Limb (tissue), 2 donors: ENCODE measurements at regions not wholly inside any gene's neighbourhood (a gene's known extent, or its start where the extent isn't known, plus 50 kb on each side); places are given as distances from the start of the nearest gene placed in this dataset.
"Not testable (repeated sequence)": the region's sequence is repeated elsewhere in the genome, so short reads cannot be mapped to it uniquely, and the experiment has no call there.

Experiments used
- DNase-seq, 2 donors: peaks; one replicate each; pipeline ENCODE4 v3.0.0-alpha.2; 2016; ENCODE audit errors: extremely low spot score in 2 of 2

DNA sequence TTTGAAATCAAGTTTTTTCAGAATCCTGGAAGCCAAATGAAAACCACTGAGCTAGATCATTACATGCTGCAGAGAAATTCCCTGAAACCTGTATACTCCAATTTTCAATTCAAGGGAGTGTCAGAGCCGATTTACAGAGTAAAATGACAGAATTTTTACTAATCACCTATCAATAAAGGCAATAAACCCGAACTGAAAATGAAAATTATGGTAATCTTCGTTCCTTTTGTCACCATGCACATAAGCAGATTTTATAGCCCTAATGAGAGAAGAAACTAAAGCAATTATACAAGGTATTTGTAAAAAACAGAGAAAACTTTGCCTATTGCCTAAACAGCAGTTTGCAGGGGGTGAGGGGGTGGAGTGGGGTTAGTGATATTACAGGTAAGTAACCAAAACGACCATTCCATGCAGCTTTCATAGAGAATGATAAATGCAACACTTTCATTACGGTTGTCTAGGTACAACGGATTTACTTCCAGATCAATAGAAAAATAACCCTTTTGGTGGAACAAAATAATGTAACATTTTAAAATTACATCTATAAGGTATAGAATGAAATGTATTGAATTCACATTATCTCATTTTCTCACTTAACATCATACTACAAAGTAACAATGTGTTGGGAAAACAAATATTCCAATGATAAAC is 115.2 kb upstream of the BEND6 start:
- no peak for DNase-seq

DNA sequence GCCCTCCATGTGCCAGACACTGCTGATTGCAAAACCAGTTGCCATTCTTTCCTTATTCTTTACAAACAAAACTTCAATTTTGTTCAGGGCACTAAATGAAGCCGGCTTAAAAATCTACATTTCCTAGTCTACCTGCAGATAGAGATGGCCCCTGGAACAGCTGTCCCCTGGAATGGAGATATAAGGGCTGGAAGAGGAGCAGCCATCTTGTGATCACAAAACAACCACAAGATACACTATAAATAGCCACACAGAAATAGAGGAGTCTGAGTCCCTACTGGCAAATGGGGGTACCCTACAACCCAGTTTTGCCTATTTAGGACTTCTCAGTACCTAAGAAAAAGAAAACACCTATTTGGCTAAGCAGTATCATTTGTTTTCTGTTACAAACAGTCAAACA is 115.9 kb upstream of the BEND6 start:
- no peak for DNase-seq

DNA sequence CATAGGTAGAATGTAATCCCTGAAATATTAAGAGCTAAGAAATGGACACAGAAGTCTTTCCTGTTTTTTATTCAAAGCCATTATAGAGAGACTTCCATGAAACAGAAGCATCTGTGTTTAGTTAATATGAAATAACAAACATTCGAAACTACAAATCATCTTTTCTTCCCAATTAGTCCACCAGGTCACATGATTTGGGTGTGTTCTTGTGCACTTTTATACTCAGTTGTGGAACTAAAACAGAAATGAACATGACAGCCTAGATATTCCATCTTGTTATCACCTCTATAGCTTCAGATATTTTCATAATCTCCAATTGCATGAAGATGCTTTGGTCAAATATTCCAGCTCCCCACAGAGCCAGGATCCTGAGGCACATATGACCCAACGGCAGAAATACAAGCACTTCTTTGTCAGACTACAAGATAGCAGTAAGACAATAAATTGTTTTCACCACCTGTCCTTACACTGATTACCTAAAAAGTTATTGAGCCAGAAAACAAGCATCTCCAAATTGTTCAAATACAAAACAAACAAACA is 116.8 kb upstream of the BEND6 start:
- DNase-seq, result no peak

DNA sequence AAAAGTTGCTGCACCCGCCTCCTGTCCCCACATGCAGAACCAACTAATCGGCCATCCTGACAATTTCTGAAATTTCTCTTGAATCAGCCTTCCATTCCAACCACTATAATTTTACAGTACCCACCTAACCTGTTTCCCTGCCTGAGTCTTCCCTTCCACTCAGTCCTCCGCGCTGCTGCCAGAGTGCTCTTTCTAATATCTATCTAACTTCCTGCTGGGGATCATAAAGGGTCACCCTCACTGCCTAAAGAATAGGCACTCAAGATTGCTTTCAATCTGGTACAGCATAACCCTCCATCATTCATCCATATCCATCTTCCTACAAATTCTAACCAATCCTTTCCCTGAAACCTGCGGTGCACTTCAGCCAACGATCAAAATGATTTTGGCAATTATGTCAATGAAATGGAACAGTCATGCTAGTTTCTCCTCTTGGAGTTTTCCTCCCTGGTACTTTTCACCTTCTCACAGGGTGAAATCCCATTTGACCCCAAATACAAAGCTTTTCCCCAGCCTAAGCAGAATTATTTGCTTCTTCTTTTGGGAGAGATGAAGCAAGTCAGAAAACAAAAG is 117.5 kb upstream of the BEND6 start:
- no peak for DNase-seq

DNA sequence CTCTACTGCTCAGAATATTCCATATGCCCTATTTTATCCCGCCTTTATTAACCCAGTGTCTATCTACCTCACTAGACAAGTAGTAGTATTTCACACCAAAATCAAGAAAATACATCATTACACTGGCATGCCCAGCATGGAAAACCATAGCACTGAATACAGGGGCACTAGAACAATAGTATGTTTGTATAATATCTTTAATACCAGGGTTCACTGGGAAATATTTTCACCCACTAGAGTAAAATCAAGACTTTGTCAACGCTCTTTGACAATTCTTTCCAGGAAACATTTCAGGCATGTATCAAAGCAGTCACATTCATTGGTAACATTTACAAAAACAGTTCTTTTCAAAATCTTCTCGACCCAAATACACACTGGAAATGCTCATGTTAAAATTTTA is 119.3 kb upstream of the BEND6 start:
- no peak for DNase-seq

DNA sequence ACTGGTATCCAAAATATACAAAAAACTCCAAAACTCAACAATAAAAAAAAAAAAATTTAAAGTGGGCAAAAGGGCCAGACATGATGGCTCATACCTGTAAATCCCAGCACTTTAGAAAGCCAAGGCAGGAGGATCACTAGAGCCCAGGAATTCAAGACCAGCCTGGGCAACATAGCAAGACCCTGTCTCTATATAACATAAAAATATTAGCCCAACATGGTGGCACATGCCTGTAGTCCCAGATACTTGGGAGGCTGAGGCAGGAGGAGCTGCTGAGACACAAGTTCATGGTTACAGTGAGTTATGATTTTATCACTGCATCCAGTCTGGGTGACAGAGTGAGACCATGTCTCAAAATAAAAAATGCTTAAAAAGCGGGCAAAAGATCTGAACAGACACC is 121.0 kb upstream of the BEND6 start:
- DNase-seq, result no peak

DNA sequence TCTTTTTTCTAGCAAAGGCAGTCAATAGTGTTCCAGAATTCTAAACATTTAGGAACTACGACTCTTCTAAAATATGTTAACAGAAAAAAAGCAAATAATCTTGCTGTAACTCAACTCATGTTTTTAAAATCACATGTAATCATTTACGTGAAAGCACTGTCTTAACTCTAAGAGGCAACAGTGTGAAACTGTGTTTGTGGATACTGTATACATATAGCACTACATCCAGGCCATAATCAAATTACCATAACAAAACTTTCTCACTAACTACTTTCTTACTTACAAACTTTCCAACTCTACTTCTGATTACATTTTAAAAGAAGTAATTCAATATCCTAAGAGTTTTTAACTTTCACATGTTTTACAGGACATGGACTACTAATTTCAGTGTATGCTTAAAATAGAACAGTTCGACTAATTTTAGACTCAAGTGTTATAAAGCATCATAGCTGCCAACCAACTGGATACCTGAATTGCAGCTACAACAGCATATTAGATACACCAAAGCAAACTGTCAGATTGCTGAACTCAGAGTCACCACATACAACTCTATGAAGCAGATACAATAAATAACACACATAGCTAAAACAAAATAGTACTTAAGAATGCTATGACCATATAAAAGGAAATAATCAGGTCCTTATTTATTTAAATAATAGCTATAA is 121.6 kb upstream of the BEND6 start:
- no peak for DNase-seq

DNA sequence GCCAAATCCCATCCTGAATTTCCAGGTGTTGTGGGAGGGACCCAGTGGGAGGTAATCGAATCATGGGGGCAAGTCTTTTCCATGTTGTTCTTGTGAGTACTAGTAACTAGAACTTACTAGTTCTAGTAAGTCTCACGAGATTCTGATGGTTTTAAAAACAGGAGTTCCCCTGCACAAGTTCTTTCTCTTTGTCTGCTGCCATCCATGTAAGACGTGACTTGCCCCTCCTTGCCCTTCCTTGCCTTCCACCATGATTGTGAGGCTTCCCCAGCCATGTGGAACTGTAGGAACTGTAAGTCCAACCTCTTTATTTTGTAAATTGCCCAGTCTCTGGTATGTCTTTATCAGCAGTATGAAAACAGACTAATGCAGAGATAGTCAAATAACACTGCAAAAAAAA is 122.7 kb upstream of the BEND6 start:
- DNase-seq, result no peak

DNA sequence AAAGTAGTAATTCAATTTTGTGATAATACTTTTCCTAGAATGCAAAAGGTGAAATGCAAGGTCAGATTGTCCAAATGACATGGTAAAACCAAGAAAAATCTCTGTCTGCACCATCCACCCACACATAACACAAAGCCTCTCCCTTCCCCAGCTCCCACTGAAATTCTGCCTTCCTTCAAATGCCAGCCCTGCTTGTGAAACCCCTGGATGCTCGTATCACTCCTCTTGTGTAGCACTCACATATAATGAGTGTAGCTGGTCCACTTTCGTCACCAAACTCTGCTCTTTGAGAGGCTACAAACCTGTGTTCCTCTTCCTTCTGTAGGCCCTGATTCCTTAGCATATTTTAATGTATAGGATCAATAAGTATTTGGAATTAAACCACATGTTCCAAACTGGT is 123.6 kb upstream of the BEND6 start:
- DNase-seq, result no peak

DNA sequence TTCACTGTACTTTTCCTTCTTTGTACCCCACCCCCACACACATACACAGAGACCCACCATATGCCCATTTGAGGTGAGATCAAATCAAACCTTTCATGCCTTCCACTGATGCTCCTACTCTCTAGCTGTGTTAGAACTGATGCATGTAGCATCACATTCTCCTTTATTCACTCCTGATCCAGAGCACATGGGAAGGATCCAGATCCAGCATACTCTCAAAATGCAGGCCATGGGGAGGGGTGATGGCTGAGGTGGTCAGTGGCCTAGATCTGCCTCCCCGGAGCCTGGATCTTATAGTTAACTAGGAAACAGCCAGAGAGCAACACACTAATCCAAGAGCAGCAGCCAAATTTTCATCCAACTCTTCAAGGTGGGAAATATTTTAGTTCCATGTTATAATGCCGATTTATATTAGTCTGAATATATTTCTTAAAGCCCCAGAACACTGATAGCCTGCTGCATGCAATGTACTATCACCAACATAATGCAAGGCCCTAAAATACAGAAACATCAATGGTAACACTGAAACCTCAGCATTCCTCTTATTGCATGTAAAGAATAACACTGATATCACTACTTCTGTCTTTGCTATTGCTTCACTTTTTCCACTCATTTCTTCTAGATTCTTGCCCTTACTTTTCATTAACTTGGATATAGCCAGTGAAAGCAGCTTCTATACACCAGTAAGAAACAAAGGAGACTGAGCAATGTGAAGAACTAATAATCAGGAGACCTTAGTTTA is 126.8 kb upstream of the BEND6 start:
- DNase-seq, result no peak

DNA sequence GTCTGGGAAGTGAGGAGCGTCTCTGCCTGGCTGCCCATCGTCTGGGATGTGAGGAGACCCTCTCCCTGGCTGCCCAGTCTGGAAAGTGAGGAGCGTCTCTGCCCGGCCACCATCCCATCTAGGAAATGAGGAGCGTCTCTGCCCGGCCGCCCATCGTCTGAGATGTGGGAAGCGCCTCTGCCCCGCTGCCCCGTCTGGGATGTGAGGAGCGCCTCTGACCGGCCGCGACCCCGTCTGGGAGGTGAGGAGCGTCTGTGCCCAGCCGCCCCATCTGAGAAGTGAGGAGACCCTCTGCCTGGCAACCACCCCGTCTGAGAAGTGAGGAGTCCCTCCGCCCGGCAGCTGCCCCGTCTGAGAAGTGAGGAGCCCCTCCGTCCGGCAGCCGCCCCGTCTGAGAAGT is 130.5 kb upstream of the BEND6 start:
- not testable (repeated sequence) for DNase-seq

DNA sequence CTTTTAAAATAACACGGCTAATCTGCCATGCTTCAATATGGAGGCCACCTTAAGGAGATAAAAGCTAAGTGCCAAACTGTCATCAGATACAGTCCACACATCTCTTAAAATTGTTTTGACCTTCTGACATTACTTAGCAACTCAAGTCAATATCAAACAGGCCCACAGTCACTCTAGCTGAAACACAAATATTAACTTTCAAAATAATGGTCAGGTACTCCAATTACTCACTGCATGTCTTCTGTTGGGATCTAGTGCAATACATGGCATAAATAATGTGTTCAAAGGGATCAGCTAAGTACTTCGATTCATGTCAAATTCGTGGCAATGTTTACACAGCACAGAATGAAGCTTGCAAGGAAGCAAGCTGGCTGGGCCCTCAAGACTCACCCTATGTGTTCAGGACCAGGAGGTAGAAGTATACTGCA is 133.9 kb upstream of the BEND6 start:
- DNase-seq, result no peak

DNA sequence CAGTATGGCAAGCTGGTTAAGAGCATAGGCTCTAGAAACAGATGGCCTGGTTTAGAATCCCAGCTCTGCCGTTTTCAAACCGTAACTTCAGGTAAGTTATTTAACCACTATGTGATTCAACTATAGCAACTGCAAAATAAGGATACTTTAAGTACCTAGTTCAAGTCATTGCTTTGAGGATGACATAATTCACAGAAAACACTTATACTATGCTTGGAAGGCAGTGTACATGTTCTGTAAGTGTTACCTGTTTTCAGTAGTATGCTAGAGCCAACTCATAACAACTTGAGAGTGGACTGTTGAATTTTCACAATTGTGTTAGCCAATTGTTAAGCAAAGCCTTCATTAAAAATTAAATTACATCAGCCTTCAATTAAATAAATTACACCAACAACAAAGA is 134.8 kb upstream of the BEND6 start:
- DNase-seq, result no peak

DNA sequence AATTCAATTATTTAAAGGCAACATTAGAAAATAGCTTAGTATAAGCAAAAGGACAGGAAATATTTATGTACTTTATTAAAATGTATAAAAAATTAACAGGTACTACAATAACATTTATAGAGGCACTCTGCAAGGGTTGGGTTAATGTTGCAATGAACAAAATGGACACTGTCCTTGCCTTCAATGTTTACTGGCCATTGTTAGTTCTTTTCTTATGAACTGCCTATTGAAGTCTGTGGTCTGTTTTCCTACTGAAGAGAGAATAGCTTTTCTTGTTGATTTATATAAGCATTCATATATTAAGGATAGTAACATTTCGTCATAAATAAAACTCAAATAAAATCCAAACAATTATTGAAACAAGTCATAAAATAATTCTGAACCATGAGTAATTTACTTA is 135.3 kb upstream of the BEND6 start:
- no peak for DNase-seq

DNA sequence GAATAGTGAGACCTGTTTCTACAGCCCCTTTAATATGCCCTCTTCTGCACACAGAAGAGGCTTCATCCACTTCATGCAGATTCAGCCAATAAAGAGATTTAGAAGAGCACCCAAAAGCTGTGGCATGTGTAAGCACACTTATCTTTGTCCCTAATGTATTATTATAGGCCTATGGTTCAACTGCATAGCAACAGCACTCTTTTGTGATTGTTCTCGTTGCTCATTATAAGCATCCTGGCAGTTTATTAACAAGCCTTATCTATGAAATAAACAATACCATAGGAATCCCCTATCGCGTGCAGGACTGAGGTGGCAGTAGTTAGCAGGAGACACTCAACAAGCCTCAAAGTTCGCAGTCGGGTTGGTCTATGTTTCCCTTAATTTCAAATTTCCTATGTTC is 138.5 kb upstream of the BEND6 start:
- DNase-seq, result no peak

DNA sequence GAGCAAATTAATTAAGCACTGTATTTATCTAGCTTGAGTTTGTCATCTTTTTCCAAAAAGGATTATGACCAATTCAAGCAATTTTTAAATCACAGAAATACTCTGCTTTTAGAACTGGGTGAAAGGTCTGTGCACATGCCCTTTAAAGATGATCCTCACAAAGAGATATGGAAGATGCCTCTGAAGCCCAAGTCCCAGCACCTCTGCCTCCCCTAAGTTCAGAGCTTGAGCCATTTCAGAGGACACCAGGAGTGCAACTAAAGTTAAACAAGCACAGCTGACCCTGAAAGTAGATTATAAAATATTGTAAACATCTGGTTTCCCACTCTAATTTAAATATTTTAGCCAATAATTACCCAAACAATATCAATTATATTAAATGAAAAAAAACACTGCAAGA is 139.5 kb upstream of the BEND6 start:
- no peak for DNase-seq

DNA sequence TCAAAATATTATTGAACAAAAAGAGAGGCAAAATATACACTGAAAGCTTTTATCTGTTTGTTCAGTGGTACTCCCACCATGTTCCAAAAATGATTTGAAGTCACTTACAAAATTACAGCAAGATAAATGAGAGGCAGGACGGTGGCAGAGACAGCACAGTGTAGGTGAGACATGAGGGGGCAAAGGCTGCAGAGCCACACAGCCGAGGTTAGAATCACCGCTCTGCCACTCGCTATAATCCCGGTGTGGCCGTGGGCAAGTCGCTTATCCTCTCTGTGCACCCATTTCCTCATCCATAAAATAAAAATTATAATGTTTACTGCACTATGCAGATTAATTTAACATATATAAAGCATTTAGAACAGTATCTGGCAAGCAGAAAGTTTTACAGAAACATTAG is 140.1 kb upstream of the BEND6 start:
- DNase-seq, result no peak

DNA sequence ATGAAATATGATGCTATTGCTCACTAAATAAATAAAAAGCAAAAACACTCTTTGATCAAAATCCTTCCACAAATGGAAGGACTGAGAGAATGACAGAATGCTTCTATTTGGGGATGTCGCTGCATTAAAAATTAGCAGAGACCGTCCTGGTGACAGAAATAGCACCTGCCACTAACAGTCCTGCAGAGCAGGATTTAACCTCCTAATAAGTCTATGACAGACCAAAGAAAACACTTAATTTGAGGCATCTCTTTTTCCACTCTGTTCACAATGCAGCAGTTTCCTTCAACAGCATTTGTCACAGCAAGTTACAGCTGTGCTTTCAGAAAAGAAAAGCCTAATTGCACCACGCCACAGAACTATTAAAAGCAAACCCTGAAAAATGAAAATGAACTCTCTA is 140.6 kb upstream of the BEND6 start:
- DNase-seq, result no peak

DNA sequence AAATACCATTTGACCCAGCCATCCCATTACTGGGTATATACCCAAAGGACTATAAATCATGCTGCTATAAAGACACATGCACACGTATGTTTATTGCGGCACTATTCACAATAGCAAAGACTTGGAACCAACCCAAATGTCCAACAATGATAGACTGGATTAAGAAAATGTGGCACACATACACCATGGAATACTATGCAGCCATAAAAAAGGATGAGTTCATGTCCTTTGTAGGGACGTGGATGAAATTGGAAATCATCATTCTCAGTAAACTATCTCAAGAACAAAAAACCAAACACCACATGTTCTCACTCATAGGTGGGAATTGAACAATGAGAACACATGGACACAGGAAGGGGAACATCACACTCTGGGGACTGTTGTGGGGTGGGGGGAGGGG is 142.1 kb upstream of the BEND6 start:
- not testable (repeated sequence) for DNase-seq

DNA sequence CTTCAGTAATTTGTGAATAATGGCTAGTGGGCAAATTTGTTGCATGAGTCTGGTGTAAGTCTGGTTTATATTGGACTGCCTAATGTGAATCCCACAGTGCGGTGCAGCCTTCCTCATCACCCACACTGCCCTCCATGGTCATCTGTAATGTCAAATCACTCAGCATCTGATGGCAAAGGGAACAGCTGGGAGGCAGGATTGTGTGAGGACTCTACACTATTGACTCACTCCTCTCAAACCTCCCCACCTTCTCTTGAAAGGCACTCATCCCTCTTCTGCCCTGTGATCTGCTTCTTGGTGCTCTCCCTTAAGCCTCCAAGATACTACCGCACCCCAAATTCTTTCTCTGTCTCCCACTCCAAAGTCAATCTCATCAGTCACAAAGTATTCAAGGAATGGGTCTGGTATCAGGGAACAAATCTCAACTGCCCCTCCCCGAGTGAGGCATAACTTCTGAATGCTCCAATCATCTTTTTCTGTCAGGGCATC is 146.0 kb upstream of the BEND6 start:
- no peak for DNase-seq

DNA sequence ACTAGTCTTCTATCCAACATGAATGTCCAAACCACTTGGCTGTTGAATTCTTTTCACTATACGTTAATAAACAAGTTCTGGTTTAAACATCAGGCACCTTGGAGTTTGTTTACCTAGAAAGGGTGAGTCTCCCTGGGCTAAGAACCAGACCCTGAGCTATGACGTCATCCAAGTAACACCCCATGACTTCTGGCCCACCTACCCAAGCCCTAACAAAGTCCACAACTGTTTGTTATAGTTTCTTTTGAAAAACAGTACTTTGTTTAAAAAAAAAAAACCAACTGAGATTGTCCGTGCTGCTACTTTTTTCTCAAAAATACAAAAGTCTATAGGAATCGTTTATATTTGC is 146.9 kb upstream of the BEND6 start:
- DNase-seq, result no peak

DNA sequence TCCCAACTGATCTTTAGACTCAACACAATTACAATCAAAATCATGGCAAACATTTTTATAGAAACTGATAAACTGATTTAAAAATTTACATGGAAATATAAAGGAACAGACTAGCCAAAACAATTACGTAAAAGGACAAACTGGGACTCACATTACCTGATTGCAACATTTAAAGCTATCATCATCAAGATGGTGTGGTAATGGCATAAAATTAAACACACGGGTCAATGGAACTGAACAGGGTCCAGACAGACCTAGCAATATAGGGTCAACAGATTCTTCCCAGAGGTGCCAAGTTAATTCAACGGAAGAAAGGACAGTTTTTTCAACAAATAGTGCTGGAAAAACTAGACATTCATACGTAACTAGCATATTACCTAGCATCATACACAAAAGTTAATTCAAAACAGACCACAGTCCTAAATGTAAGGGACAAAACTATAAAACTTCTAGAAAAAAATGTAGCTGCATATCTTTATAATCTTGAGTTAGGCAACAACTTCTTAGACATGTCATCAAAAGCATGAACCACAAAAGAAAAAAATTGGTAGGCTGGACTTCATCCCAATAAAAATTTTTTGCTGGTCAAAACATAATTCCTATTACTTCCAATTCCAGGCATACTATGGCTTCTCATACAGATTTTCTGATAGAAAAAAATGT is 147.4 kb upstream of the BEND6 start:
- no peak for DNase-seq
